NCI-H2029 treated with DMSO at 0.1 percent for 48 hours (cell line): ENCODE measurements at regions not wholly inside any gene's neighbourhood (a gene's known extent, or its start where the extent isn't known, plus 50 kb on each side); places are given as distances from the start of the nearest gene placed in this dataset.

ENCODE experiments used
- DNase-seq: peaks from one replicate; lab custom pipeline; 2025; lab: John Stamatoyannopoulos, UW

- DNase-seq: no peak
Observed at GRCh38 chr6:40340957-40341356, 246.2 kb downstream of the LRFN2 start.

- no peak for DNase-seq
Observed at GRCh38 chr6:40340196-40340595, 247.0 kb downstream of the LRFN2 start.

- DNase-seq: no peak
Observed at GRCh38 chr6:40338306-40338705, 248.9 kb downstream of the LRFN2 start.

- DNase-seq: no peak
Observed at GRCh38 chr6:40336940-40337760, 250.0 kb downstream of the LRFN2 start.

- DNase-seq: no peak
Observed at GRCh38 chr6:40336296-40336695, 250.9 kb downstream of the LRFN2 start.

GRCh38 chr6:40334496-40335270, 252.5 kb downstream of the LRFN2 start:
- DNase-seq: no peak

GRCh38 chr6:40331545-40331944, 255.6 kb downstream of the LRFN2 start:
- DNase-seq: no peak

- DNase-seq: no peak
Observed at GRCh38 chr6:40330301-40330721, 256.9 kb downstream of the LRFN2 start.

GRCh38 chr6:40328986-40329545, 258.1 kb downstream of the LRFN2 start:
- DNase-seq: no peak

- peak; percentile 67 for DNase-seq
Observed at GRCh38 chr6:40328386-40328985, 258.7 kb downstream of the LRFN2 start.

- DNase-seq: peak; percentile 36
Observed at GRCh38 chr6:40326714-40327421, 260.3 kb downstream of the LRFN2 start.

GRCh38 chr6:40325791-40326190, 261.4 kb downstream of the LRFN2 start:
- no peak for DNase-seq

GRCh38 chr6:40325041-40325440, 262.1 kb downstream of the LRFN2 start:
- DNase-seq: no peak

GRCh38 chr6:40323881-40324634, 263.1 kb downstream of the LRFN2 start:
- no peak for DNase-seq

- no peak for DNase-seq
Observed at GRCh38 chr6:40322336-40322735, 264.8 kb downstream of the LRFN2 start.

- no peak for DNase-seq
Observed at GRCh38 chr6:40321616-40322015, 265.5 kb downstream of the LRFN2 start.

GRCh38 chr6:40320947-40321346, 266.2 kb downstream of the LRFN2 start:
- no peak for DNase-seq

GRCh38 chr6:40320441-40320840, 266.7 kb downstream of the LRFN2 start:
- no peak for DNase-seq

- no peak for DNase-seq
Observed at GRCh38 chr6:40319124-40319523, 268.0 kb downstream of the LRFN2 start.

- no peak for DNase-seq
Observed at GRCh38 chr6:40315060-40315459, 272.1 kb downstream of the LRFN2 start.

GRCh38 chr6:40313582-40313981, 273.6 kb downstream of the LRFN2 start:
- DNase-seq: no peak
